ENCODE measurements at regions not wholly inside any gene's neighbourhood (a gene's known extent, or its start where the extent isn't known, plus 50 kb on each side); places are given as distances from the start of the nearest gene placed in this dataset.

GRCh38 chr15:62770111-62770660 is 272.4 kb upstream of the TPM1 start:
- DNase-seq (ENCODE audit: low read depth) = peak; percentile 37

- DNase-seq (ENCODE audit: low read depth) = peak; percentile 96
Measured at GRCh38 chr15:62770752-62771151, 271.8 kb upstream of the TPM1 start.

- DNase-seq (ENCODE audit: low read depth) = no peak
Measured at GRCh38 chr15:62771234-62771633, 271.3 kb upstream of the TPM1 start.

- no peak for DNase-seq (ENCODE audit: low read depth)
Measured at GRCh38 chr15:62773369-62774165, 269.0 kb upstream of the TPM1 start.

GRCh38 chr15:62775932-62776331 is 266.6 kb upstream of the TPM1 start:
- no peak for DNase-seq (ENCODE audit: low read depth)

- peak; percentile 26 for DNase-seq (ENCODE audit: low read depth)
Measured at GRCh38 chr15:62777671-62778070, 264.9 kb upstream of the TPM1 start.

GRCh38 chr15:62779036-62779770 is 263.3 kb upstream of the TPM1 start:
- peak; percentile 63 for DNase-seq (ENCODE audit: low read depth)

GRCh38 chr15:62779899-62780298 is 262.6 kb upstream of the TPM1 start:
- DNase-seq (ENCODE audit: low read depth) = no peak

GRCh38 chr15:62781081-62781497 is 261.5 kb upstream of the TPM1 start:
- DNase-seq (ENCODE audit: low read depth) = no peak

- peak; percentile 79 for DNase-seq (ENCODE audit: low read depth)
Measured at GRCh38 chr15:62782071-62782841, 260.3 kb upstream of the TPM1 start.

GRCh38 chr15:62782896-62783295 is 259.7 kb upstream of the TPM1 start:
- no peak for DNase-seq (ENCODE audit: low read depth)

- DNase-seq (ENCODE audit: low read depth) = peak; percentile 91
Measured at GRCh38 chr15:62783303-62783957, 259.1 kb upstream of the TPM1 start.

GRCh38 chr15:62785881-62786828 is 256.4 kb upstream of the TPM1 start:
- no peak for DNase-seq (ENCODE audit: low read depth)

GRCh38 chr15:62787401-62787800 is 255.1 kb upstream of the TPM1 start:
- no peak for DNase-seq (ENCODE audit: low read depth)

GRCh38 chr15:62788224-62788623 is 254.3 kb upstream of the TPM1 start:
- no peak for DNase-seq (ENCODE audit: low read depth)

- DNase-seq (ENCODE audit: low read depth) = no peak
Measured at GRCh38 chr15:62790546-62790945, 252.0 kb upstream of the TPM1 start.

GRCh38 chr15:62791694-62792093 is 250.9 kb upstream of the TPM1 start:
- DNase-seq (ENCODE audit: low read depth) = no peak

- peak; percentile 15 for DNase-seq (ENCODE audit: low read depth)
Measured at GRCh38 chr15:62792986-62793751, 249.4 kb upstream of the TPM1 start.

- no peak for DNase-seq (ENCODE audit: low read depth)
Measured at GRCh38 chr15:62793752-62794144, 248.8 kb upstream of the TPM1 start.

Data from LHCN-M2 (cell line).